Smooth muscle cell (in vitro differentiated cells): ENCODE measurements at regions not wholly inside any gene's neighbourhood (a gene's known extent, or its start where the extent isn't known, plus 50 kb on each side); places are given as distances from the start of the nearest gene placed in this dataset.

Source experiments
- DNase-seq: peaks from one replicate; lab custom pipeline; 2025; ENCODE audit not compliant: unreplicated experiment; lab: John Stamatoyannopoulos, UW
- H2AFZ ChIP-seq: fragments of 200-600 bp; sonication (generic); 2 replicates; pipeline ENCODE4 v1.6.0; 2016; ENCODE audit warnings: antibody characterized with exemption, low read depth, mild to moderate bottlenecking
- H3F3A ChIP-seq: fragments of 200-600 bp; sonication (generic); 2 replicates; pipeline ENCODE4 v1.6.0; 2017; ENCODE audit warnings: antibody characterized with exemption, low read depth
- H3K27ac ChIP-seq: fragments of 200-600 bp; sonication (generic); 2 replicates; pipeline ENCODE4 v1.5.1; 2016; ENCODE audit warnings: low read depth, mild to moderate bottlenecking
- H3K27me3 ChIP-seq: fragments of 200-600 bp; sonication (generic); 2 replicates; pipeline ENCODE4 v1.6.1; 2016; ENCODE audit warnings: low read depth, mild to moderate bottlenecking
- H3K36me3 ChIP-seq: fragments of 200-600 bp; sonication (generic); 2 replicates; pipeline ENCODE4 v1.5.1; 2016; ENCODE audit warnings: low read depth
- H3K4me1 ChIP-seq: fragments of 200-600 bp; sonication (generic); 2 replicates; pipeline ENCODE4 v1.5.1; 2016; ENCODE audit warnings: low read depth
- H3K4me2 ChIP-seq: fragments of 200-600 bp; sonication (generic); 2 replicates; pipeline ENCODE4 v1.6.0; 2016; ENCODE audit warnings: mild to moderate bottlenecking
- H3K4me3 ChIP-seq: fragments of 200-600 bp; sonication (generic); 2 replicates; pipeline ENCODE4 v1.5.1; 2016; ENCODE audit warnings: mild to moderate bottlenecking
- H3K79me2 ChIP-seq: fragments of 200-600 bp; sonication (generic); 2 replicates; pipeline ENCODE4 v1.6.0; 2016; ENCODE audit warnings: low read depth, mild to moderate bottlenecking
- H3K9ac ChIP-seq: fragments of 200-600 bp; sonication (generic); 2 replicates; pipeline ENCODE4 v1.6.0; 2016; ENCODE audit warnings: low read depth
- H3K9me3 ChIP-seq: fragments of 200-600 bp; sonication (generic); replicated peaks from 2 replicates; pipeline ENCODE4 v1.5.1; 2016; ENCODE audit warnings: low read depth
- H4K20me1 ChIP-seq: fragments of 200-600 bp; sonication (generic); 2 replicates; pipeline ENCODE4 v1.6.0; 2016; ENCODE audit warnings: low read depth
- WGBS: methylation state at CpG from one replicate; pipeline ENCODE4 v1.1.7; 2016; ENCODE audit warnings: low lambda C conversion rate; 5-methylcytosine and 5-hydroxymethylcytosine counted together
- TF ChIP-seq, protein P1 (sequence below): fragments of 200-600 bp; sonication (generic); IDR thresholded peaks from 2 replicates; pipeline ENCODE4 v1.5.1; 2017; ENCODE audit warnings: borderline replicate concordance, mild to moderate bottlenecking, antibody characterized with exemption; ENCODE audit not compliant: insufficient read depth, poor library complexity, severe bottlenecking

DNA sequence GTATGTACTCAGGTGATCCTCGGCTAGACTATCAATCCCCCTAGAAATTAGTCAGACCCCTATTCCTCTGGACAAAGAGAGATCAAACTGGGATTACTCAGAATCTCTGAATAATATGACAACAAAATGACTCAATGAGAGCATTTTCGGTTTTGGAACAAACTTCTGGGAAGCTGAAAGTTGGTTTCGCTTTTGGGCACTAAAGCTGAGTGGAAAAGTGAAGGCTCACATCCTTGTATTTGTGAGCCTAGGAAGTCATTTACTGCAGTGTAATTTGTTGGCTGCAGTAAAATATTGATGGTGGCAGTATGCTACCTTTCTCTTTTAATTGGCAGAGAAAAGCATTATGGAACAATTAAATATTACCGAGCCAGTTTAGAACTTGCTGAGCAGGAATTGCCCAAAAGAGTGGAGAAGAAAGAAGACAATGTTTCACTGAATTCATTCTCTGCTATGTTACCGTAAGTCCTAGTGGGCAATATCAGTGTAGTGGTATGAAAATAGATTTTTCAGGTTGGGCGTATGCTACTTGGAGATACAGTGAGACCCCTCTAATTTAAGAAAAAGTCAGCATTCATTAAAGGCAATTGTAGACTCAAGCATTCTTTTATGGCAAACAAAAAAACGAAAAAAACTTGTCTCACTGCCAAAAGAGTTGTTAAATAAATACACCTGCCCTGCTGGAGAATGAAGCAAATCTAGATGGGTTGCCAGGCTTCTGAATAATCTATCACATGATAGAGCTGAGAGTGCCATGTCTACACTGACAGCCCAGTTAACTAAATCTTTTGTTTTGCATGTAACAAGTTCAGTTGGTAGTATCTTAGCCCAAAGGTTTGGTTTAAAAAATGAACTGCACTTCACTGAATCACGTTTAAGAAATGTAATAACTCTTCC, 69.6 kb downstream of the AGTR2 start:
- no peak for DNase-seq
- H4K20me1 ChIP-seq, result no peaks in the 10 kb centered on the region
- H3F3A ChIP-seq, result no peaks in the 10 kb centered on the region
- no peaks in the 10 kb centered on the region for H3K4me1 ChIP-seq
- no peaks in the 10 kb centered on the region for H3K27me3 ChIP-seq
- no peaks in the 10 kb centered on the region for H3K36me3 ChIP-seq
- no peaks in the 10 kb centered on the region for H3K79me2 ChIP-seq
- H3K27ac ChIP-seq, result no peak overlapping the region
- no peak overlapping the region for H3K9ac ChIP-seq
- no peak overlapping the region for H2AFZ ChIP-seq
- TF ChIP-seq, protein P1, sequence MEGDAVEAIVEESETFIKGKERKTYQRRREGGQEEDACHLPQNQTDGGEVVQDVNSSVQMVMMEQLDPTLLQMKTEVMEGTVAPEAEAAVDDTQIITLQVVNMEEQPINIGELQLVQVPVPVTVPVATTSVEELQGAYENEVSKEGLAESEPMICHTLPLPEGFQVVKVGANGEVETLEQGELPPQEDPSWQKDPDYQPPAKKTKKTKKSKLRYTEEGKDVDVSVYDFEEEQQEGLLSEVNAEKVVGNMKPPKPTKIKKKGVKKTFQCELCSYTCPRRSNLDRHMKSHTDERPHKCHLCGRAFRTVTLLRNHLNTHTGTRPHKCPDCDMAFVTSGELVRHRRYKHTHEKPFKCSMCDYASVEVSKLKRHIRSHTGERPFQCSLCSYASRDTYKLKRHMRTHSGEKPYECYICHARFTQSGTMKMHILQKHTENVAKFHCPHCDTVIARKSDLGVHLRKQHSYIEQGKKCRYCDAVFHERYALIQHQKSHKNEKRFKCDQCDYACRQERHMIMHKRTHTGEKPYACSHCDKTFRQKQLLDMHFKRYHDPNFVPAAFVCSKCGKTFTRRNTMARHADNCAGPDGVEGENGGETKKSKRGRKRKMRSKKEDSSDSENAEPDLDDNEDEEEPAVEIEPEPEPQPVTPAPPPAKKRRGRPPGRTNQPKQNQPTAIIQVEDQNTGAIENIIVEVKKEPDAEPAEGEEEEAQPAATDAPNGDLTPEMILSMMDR, result no peak
- H3K9me3 ChIP-seq, result no peaks in the 10 kb centered on the region
- no peak overlapping the region for H3K4me2 ChIP-seq
- WGBS, result 74% methylated on average over 8 of the region's 8 CpGs
- no peak overlapping the region for H3K4me3 ChIP-seq

DNA sequence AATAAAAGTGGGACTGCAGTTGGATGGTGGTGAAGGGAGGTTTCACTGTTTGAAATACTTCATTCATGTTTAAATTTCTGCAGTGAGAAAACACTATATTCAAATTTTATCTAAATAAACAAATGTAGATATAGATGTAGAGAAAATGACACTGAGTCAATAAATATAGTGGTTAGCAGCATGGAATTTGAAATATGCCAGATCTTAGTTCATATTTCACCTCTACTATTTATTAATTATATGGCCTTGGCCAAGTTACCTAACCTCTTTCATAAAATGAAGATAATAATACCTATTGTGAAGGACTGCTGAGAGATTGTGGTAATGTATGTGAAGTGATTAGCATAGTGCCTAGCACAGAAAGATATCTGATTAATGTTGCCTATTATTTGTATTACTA, 70.5 kb downstream of the AGTR2 start:
- no peaks in the 10 kb centered on the region for H3K36me3 ChIP-seq
- H3K4me2 ChIP-seq, result no peak overlapping the region
- H3K9ac ChIP-seq, result no peak overlapping the region
- H3K27me3 ChIP-seq, result no peaks in the 10 kb centered on the region
- TF ChIP-seq, protein P1, result no peak
- H2AFZ ChIP-seq, result no peak overlapping the region
- no peaks in the 10 kb centered on the region for H3K4me1 ChIP-seq
- no peaks in the 10 kb centered on the region for H4K20me1 ChIP-seq
- H3K4me3 ChIP-seq, result no peak overlapping the region
- no peak for DNase-seq
- no peaks in the 10 kb centered on the region for H3F3A ChIP-seq
- H3K27ac ChIP-seq, result no peak overlapping the region
- H3K9me3 ChIP-seq, result no peaks in the 10 kb centered on the region
- no peaks in the 10 kb centered on the region for H3K79me2 ChIP-seq

DNA sequence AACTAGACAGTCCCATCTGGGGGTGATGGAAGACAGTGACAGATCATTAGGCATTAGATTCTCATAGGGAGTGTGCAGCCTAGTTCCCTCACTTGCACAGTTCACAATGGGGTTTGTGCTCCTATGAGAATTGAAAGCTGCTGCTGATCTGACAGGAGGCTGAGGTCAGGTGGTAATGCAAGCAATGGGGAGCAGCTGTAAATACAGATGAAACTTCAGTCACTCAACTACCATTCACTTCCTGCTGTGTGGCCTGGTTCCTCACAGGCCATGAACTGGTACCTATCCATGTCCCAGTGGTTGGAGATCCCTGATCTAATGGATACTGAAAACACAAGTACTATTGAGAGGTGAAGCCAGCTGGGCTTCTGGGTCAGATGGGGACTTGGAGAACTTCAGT, 72.5 kb downstream of the AGTR2 start:
- TF ChIP-seq, protein P1, result no peak

DNA sequence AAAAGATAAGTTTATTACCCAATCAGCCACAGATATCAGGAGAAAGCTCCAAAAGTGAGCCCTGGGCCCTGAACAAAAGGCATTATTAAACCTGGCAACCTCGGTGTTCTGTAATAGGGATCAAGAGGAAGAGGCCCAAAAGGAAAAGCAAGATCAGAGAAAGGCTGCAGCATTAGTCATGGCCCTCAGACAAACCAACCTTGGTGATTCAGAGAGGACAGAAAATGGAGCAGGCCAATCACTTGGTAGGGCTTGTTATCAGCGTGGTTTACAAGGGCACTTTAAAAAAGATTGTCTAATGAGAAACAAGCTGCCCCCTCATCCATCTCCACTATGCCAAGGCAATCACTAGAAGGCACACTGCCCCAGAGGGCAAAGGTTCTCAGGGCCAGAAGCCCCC, 75.7 kb downstream of the AGTR2 start:
- Histone ChIP-seq H3K27me3 (no peaks in the 10 kb centered on the region), H3K79me2 (no peaks in the 10 kb centered on the region), H3K9me3 (no peaks in the 10 kb centered on the region), H3K9ac (no peak overlapping the region), H3K4me2 (no peak overlapping the region), H3K4me1 (no peaks in the 10 kb centered on the region), H4K20me1 (no peaks in the 10 kb centered on the region), H3K4me3 (no peak overlapping the region), H3K27ac (no peak overlapping the region), H2AFZ (no peak overlapping the region), H3F3A (no peaks in the 10 kb centered on the region), H3K36me3 (no peaks in the 10 kb centered on the region)
- TF ChIP-seq, protein P1, result no peak
- no peak for DNase-seq
- 67% methylated on average over 2 of the region's 2 CpGs for WGBS

More for the DNA sequence above, 72.5 kb downstream of the AGTR2 start:
- H3K4me2 ChIP-seq, result no peak overlapping the region
- H3K9ac ChIP-seq, result no peak overlapping the region
- H3K36me3 ChIP-seq, result no peaks in the 10 kb centered on the region
- H3K9me3 ChIP-seq, result no peaks in the 10 kb centered on the region
- no peaks in the 10 kb centered on the region for H4K20me1 ChIP-seq
- no peaks in the 10 kb centered on the region for H3K4me1 ChIP-seq
- H2AFZ ChIP-seq, result no peak overlapping the region
- DNase-seq, result no peak
- no peak overlapping the region for H3K4me3 ChIP-seq
- no peaks in the 10 kb centered on the region for H3F3A ChIP-seq
- no peaks in the 10 kb centered on the region for H3K27me3 ChIP-seq
- H3K27ac ChIP-seq, result no peak overlapping the region
- H3K79me2 ChIP-seq, result no peaks in the 10 kb centered on the region
